Panc1 (cell line): ENCODE measurements at regions not wholly inside any gene's neighbourhood (a gene's known extent, or its start where the extent isn't known, plus 50 kb on each side); places are given as distances from the start of the nearest gene placed in this dataset.

Source experiments
- ATAC-seq: fragments of 200-7000 bp; cut with Tn5 transposase; 2 replicates; pipeline ENCODE4 v1.9.1; 2020; ENCODE audit warnings: mild to moderate bottlenecking, moderate library complexity
- BruUV-seq: library from RNA; stranded (reverse); fragments of 400-500 nt; replicated peaks from 2 replicates; lab custom pipeline; 2021; lab: Mats Ljungman, UMichigan
- CTCF ChIA-PET: fragments of 300-600 bp; sonication (Branson Sonifier 250); formaldehyde crosslinking; loops from one replicate; lab custom pipeline; 2022; ENCODE audit warnings: antibody characterized with exemption; lab: Charles Lee
- POLR2A ChIA-PET: fragments of 300-600 bp; sonication (Branson Sonifier 250); formaldehyde crosslinking; loops from one replicate; lab custom pipeline; 2022; ENCODE audit warnings: antibody characterized with exemption; lab: Charles Lee
- DNase-seq: peaks from one replicate; pipeline ENCODE4 v3.0.0-alpha.2; 2010; ENCODE audit warnings: low read depth, low spot score
- H3K27ac ChIP-seq: 2 replicates; pipeline ENCODE4 v1.5.1; 2011; ENCODE audit warnings: mild to moderate bottlenecking, low read length, inconsistent platforms
- H3K27me3 ChIP-seq: fragments of 200-500 bp; sonication (Bioruptor generic); 2 replicates; pipeline ENCODE4 v1.6.0; 2014; ENCODE audit warnings: low read length, inconsistent platforms; ENCODE audit not compliant: control insufficient read depth, insufficient read depth
- H3K36me3 ChIP-seq: fragments of 200-500 bp; sonication (Bioruptor generic); 2 replicates; pipeline ENCODE4 v1.5.1; 2014; ENCODE audit warnings: inconsistent platforms, mild to moderate bottlenecking, low read length, moderate library complexity; ENCODE audit not compliant: control insufficient read depth, insufficient read depth
- H3K4me1 ChIP-seq: 2 replicates; pipeline ENCODE4 v1.5.1; 2011; ENCODE audit warnings: inconsistent platforms, mild to moderate bottlenecking, low read length, moderate library complexity; ENCODE audit not compliant: control insufficient read depth, insufficient read depth
- H3K4me3 ChIP-seq, 2 experiments: 2 replicates each; pipeline ENCODE4 v1.5.1; 2011 to 2012; ENCODE audit warnings: low read depth in 2 of 2, low read length in 2 of 2, mild to moderate bottlenecking in 2 of 2, inconsistent platforms in 1 of 2, moderate library complexity in 1 of 2
- H3K9me3 ChIP-seq: fragments of 200-500 bp; sonication (Bioruptor generic); 2 replicates; pipeline ENCODE4 v1.5.1; 2014; ENCODE audit warnings: low read depth, mild to moderate bottlenecking, inconsistent platforms, low read length, moderate library complexity; ENCODE audit not compliant: control insufficient read depth, insufficient read depth
- CTCF ChIP-seq: fragments of 450-650 bp; IDR thresholded peaks from 2 replicates; pipeline ENCODE4 v1.5.1; 2017; ENCODE audit warnings: mild to moderate bottlenecking
- POLR2AphosphoS5 ChIP-seq: IDR thresholded peaks from 2 replicates; pipeline ENCODE4 v1.6.1; 2012; ENCODE audit warnings: mild to moderate bottlenecking, low read depth, low read length, moderate library complexity
- SIN3A ChIP-seq: IDR thresholded peaks from 2 replicates; pipeline ENCODE4 v1.6.1; 2012; ENCODE audit warnings: low read depth, mild to moderate bottlenecking, low read length, moderate library complexity, borderline replicate concordance; ENCODE audit not compliant: insufficient read depth
- TCF7L2 ChIP-seq: IDR thresholded peaks from 2 replicates; pipeline ENCODE4 v1.6.1; 2011; ENCODE audit warnings: mild to moderate bottlenecking, low read depth, low read length, inconsistent platforms
- in situ Hi-C: cut with HindIII; loops from 2 replicates; pipeline ENCODE4 v1.10.0; 2016; ENCODE audit warnings: low sequenced_read_pairs, low pct_unique_long_range_greater_than_20kb
- intact Hi-C: fragments of 100-400 bp; cut with micrococcal nuclease; formaldehyde crosslinking; loops from one replicate; pipeline ENCODE4 v1.10.0; 2022; ENCODE audit not compliant: unreplicated experiment
- TF ChIP-seq, protein P1 (sequence below), 2 experiments: IDR thresholded peaks; 2 replicates each; pipeline ENCODE4 v1.6.1; 2011 to 2012; ENCODE audit warnings: low read depth in 2 of 2, control low read depth in 1 of 2, low read length in 1 of 2, mild to moderate bottlenecking in 1 of 2, moderate library complexity in 1 of 2; ENCODE audit not compliant: insufficient read depth in 1 of 2

- no peak overlapping the region for H3K27ac ChIP-seq
- no peaks in the 10 kb centered on the region for H3K4me1 ChIP-seq
- H3K4me3 ChIP-seq: no peak overlapping the region
- ATAC-seq: no peak
- no peaks in the 10 kb centered on the region for H3K36me3 ChIP-seq
- intact Hi-C loops (no loop called here), in situ Hi-C loops (no loop called here)
- TF ChIP-seq SIN3A (no peak), TCF7L2 (no peak), POLR2AphosphoS5 (no peak), CTCF (no peak)
- TF ChIP-seq, protein P1, sequence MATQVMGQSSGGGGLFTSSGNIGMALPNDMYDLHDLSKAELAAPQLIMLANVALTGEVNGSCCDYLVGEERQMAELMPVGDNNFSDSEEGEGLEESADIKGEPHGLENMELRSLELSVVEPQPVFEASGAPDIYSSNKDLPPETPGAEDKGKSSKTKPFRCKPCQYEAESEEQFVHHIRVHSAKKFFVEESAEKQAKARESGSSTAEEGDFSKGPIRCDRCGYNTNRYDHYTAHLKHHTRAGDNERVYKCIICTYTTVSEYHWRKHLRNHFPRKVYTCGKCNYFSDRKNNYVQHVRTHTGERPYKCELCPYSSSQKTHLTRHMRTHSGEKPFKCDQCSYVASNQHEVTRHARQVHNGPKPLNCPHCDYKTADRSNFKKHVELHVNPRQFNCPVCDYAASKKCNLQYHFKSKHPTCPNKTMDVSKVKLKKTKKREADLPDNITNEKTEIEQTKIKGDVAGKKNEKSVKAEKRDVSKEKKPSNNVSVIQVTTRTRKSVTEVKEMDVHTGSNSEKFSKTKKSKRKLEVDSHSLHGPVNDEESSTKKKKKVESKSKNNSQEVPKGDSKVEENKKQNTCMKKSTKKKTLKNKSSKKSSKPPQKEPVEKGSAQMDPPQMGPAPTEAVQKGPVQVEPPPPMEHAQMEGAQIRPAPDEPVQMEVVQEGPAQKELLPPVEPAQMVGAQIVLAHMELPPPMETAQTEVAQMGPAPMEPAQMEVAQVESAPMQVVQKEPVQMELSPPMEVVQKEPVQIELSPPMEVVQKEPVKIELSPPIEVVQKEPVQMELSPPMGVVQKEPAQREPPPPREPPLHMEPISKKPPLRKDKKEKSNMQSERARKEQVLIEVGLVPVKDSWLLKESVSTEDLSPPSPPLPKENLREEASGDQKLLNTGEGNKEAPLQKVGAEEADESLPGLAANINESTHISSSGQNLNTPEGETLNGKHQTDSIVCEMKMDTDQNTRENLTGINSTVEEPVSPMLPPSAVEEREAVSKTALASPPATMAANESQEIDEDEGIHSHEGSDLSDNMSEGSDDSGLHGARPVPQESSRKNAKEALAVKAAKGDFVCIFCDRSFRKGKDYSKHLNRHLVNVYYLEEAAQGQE (IDR thresholded peaks at IDR 0.05; ENCODE audit: insufficient read depth in 1 of 2, low read depth in 2 of 2, low read length in 1 of 2): no peak
- POLR2A ChIA-PET: no interaction called here
- no peaks in the 10 kb centered on the region for H3K9me3 ChIP-seq
- no peaks in the 10 kb centered on the region for H3K27me3 ChIP-seq
- DNase-seq: no peak
- BruUV-seq: no TSS peak
- CTCF ChIA-PET: no interaction called here
Measured at GRCh38 chr4:155428128-155428527, 51.4 kb upstream of the MAP9 start.

DNA sequence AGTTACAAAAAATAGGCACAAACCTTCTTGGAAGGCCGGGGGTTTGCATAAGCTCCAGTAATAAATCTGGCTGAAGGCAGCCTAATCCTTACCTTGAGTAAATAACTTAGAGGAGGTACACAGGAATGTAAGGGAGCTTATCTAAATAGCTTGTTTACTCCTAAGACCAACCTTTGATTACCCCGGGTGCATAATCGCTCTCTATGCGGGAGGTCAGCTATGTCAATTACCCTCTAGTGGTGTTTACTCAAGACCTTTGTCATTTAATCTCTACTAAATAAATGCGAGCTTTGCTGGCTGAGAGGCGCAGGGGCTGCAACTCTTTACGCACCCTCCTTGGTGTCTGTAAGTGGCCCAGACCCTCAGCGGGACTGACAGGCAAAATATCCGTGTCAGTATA is 50.2 kb upstream of the MAP9 start:
- BruUV-seq: no TSS peak
- no peaks in the 10 kb centered on the region for H3K27me3 ChIP-seq
- no peak overlapping the region for H3K27ac ChIP-seq
- no peak for DNase-seq
- no peak overlapping the region for H3K4me3 ChIP-seq
- no peaks in the 10 kb centered on the region for H3K4me1 ChIP-seq
- no peaks in the 10 kb centered on the region for H3K9me3 ChIP-seq
- no peaks in the 10 kb centered on the region for H3K36me3 ChIP-seq
- ChIA-PET POLR2A (no interaction called here), CTCF (no interaction called here)
- in situ Hi-C loops: no loop called here
- no peak for ATAC-seq
- intact Hi-C loops: no loop called here
- TF ChIP-seq POLR2AphosphoS5 (no peak), TCF7L2 (peak; percentile 66), SIN3A (no peak), CTCF (no peak)
- TF ChIP-seq, protein P1 (IDR thresholded peaks at IDR 0.05; ENCODE audit: insufficient read depth in 1 of 2, low read depth in 2 of 2, low read length in 1 of 2): no peak
